Fibroblast of skin of right biceps (primary cell): ENCODE measurements at regions not wholly inside any gene's neighbourhood (a gene's known extent, or its start where the extent isn't known, plus 50 kb on each side); places are given as distances from the start of the nearest gene placed in this dataset.
A peak's percentile ranks its signal among the peaks of the same experiment; 100 is the strongest.

ENCODE experiments used
- DNase-seq: peaks from one replicate; pipeline ENCODE4 v3.0.0-alpha.2; 2013

DNA sequence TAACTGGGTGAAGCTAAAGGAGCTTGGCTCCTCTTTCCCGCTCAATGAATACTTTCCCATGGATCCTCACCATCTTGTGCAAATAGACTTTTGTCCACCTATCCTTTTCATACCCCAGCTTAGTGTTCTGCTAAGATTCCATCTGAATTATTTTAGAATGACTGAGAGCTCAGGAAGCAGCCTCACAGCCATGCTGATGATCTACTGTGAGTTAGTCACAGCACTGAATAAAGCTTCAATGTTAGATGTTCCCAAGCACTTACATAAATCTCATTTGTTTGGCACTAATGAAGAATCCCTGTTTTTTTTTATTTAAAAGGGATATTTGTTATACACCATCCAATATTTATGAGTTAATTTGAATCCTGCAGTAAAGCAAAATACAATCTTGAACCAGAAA lies 317.6 kb upstream of the TRPC7 start:
- DNase-seq: peak; percentile 26

DNA sequence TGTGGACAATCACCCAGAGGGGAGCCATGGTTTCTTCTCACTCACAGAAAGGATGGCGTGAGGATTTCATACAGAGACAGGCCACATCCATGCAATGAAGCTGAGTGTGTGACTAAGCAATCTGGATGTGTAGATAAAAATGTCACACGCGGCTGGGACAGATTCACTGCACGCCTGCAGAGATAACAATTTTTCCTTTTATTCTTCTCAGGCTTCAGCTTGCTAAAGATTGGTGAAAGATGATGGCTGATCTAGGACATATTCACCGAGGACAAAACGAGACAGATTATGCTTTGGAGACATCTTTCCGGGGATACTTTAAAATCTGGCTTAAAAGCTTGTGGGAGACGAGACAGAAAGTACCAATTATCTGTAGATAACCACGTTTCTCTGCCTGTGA lies 313.9 kb upstream of the TRPC7 start:
- no peak for DNase-seq

DNA sequence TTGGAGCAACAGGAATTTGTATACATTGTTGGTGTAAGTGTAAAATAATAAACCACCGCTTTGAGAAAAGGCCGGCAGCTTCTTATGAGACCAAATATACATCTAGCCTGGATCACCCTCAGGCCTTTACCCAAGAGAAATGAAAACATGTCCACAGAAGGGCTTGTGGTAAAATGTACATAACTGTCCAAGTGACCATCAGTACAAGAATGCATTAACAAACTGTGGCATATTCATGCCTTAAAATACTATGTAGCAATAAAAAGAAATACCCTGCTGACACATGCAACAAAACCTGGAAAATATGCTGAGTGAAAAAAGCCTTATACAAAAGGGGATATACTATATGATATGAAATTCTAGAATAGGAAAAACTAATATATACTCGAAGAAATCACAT lies 311.9 kb upstream of the TRPC7 start:
- peak; percentile 30 for DNase-seq

DNA sequence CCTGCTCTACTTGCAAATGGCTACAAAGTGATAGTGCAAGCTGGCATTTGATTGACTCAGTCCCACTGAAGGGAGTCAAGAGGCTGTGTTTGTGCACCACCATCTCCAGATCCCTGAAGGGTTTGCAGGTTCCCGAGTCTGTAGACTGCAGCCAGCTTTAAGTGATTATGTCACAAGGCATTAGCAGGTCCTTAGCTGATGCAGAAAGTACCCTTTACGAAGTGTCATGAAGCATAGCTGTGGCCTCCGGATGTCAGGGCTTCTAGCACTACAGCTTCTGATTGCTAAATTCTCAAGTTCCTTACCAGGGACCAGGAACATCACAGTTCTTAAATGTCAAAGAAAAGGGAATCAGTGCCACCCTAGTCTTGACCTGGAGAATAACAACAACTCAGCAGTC lies 311.3 kb upstream of the TRPC7 start:
- DNase-seq: no peak

DNA sequence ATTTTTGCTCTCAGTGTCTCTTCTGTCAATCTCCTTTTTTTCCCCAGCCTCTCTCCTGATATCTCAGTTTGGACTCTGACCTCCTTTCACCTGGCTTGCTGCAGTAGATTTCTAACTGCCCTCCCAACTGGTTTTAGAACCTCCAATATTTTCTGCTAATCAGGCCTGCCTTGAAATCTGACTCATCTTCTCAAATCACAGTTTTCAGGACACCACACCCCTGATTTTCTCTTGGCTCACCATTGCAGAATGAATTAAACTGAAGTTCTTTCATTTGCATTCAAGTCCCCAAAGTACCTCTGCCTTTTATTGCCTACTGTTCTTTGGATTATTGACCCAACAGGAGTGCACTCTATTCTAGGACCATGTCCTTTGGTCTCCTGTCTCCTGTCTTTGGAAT lies 310.4 kb upstream of the TRPC7 start:
- DNase-seq: no peak

DNA sequence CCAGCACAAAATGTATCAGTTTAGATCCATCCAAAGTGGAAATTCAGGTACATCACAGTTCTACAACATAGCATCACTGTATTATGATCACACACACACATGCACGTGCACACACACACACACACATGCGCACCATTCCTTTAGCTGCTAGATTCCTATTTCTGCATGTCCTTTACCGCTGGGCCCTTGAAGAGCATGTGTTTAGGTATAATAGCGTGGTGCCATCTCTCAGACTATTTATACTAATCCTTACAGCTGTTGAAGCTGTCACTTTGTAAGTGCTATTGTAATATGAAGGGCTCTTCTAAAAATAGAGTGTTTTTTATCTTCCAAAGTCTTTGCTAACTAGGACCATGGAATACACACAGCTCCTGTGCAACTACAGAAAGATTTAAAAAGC lies 308.8 kb upstream of the TRPC7 start:
- DNase-seq: no peak

DNA sequence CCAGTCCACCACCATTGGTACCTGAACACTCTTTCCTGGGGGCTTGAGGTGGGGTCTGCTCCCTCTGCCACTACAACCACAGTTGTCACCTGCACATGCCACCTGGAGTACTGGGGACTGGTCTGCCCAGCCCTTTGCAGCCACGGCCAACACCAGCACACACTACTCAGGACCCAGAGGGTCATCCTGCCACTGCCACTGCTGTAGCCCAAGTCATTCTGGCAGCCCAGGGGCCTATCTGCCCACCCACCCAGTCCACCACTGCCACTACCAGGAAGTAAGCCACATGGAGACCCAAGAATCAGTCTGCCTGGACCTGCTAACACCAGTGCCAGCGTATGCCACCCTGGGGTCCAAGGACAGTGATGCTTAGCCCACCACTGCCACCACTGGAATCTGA lies 302.4 kb upstream of the TRPC7 start:
- no peak for DNase-seq

DNA sequence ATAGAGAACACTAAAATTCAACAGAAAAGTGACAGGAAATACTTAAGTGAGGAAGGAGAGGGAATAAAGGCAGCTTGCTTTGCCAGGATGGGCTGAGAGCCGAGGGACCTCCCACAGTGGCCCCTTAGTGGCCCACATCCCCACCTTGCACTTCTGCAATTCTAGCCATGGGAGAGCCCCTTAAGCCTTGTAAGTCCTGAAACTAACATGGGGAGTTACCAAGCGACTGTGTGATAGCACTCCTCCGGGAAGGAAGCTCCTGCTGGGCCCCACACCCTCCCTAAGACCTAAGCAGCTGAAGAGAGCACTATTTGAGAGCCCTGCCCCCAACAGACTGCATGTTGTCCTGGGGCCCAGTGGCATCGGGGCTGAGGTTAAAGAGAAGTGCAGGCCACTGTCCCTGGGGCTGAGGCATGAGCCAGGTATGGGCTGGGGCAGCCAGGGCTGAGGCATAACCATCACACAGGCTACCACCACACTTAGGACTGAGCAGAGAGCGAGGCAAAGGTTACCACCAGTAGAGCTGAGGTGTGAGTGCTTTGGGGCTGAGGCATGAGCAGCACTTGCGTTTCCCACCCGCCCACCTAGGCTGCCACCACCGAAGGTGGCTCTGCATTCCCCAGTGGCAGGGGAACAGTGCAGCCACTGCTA lies 301.8 kb upstream of the TRPC7 start:
- no peak for DNase-seq

DNA sequence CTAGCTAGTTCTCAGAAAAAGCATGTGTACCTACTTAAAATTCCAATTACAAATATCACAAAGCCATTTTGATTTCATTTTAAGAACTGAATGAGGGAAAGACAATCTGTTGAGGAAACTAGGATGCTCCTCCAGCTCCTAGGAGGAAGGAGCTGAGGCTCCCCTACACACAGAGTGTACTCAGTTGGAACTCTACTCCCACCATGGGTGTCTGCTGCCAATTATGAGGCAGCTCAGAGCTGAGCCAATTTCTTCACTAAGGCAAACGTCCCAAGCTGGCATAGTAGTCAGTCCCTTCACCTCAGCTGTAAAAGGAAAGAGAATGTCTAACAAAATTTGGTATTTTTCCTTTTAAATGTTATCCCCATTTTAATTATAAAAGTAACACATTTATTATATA lies 300.0 kb upstream of the TRPC7 start:
- DNase-seq: no peak

DNA sequence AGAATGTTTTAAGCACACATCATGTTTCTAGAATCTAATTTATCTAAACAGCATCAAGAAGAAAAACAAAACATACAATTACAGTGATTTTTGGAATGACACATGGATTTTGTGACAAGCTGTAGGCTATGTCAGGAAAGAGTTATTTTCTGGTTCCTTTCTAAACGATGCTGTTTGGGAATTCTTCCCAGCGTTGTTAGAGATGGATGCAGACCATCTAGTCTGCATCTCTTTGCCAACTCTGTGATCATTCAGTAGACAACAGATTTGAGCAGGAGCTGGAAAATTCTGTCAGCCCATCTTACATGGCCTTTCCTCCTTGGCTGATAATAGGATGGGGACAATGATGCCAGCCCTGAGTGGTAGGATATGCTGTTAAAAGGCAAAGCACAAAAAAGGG lies 295.7 kb upstream of the TRPC7 start:
- no peak for DNase-seq

DNA sequence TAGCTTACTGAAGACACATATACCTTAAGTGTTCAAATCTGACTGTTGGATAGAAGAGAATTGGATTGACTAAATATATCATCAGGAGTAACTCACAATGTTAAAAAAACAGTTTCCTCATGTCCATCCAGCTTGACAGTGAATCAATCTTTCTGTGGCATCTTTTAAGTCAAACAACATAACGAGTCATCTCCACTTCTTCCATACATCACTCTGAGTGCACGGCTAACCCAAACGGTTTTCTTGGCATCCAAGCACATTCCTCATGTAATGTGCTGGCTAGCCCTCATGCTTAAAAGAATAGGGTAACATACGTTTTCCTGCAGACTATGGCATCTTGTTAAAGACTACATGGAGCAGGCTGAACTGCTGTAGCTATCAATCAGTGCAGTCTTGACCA lies 291.5 kb upstream of the TRPC7 start:
- DNase-seq: peak; percentile 81

DNA sequence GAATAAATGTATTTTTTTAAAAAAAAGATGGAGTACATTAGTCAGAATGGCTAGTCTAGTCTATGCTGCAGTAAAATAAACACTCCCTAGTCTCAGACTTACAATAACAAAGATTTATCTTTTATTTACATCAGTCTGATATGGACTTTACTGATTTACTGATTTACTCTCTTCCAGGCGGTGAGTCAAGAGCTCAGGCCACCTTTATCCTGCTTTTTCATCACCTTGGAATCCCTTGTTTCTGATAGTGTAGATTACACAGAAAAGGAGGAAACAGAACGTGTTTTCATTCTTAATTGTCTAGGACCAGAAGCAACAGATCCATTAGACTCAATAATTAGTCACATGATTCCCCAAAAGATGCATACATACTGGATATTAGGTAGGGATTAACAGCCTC lies 290.1 kb upstream of the TRPC7 start:
- DNase-seq: peak; percentile 62

DNA sequence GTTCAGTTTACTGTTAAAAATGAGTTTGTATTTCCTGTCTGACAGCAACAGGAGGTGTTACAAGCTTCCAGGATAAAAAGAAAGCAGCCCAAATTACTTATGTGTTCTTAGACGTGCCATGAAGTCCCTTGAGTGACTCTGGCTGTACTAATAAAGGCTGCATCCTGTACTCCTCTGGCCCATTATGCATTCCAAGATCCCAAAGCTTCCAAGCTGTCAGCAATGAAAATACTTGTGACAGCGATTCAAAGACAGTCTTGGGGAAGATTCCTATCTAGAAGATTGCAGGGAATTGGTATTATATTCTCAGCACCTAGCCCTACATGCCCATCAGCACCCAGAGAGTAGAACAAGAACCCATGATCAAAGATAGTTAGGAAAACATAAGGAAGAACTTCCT lies 281.6 kb upstream of the TRPC7 start:
- DNase-seq: no peak

DNA sequence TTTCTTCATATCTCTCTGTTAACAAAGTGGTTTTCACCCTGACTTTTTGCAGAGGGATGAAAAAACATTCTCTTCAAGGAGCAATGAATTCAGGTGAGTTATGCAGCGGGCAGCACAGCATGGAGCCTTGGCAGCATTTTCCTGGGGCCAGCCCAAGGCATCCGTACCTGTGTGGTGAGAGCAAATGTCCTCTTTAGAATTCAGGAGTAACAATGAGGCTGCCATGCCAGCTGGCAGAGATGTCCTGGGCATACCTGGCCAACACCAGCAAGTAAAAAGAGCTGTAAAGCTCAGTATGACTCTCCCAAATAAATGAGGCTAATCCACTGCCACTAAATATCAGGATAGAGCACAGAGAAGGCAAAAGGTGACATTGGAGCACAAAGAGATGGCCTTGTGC lies 277.6 kb upstream of the TRPC7 start:
- DNase-seq: no peak

DNA sequence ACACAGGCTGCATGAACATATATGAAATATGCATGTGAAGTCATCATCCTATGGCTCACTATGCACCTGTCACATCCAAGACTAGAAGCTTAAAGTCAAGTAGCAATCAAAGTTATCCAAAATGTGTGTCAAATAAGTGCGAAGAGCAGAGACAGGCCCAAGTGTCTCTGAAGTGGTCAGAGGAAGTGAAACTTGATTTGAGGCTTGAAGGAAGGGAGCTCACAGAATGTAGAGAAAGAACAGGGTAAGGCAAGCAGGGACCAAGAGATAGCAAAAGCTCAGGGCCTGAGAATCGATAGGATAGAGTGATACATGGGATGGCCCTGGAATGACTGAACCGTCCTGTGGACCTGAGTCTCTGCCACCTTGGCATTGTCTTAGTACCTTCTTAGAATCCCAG lies 274.3 kb upstream of the TRPC7 start:
- DNase-seq: no peak

DNA sequence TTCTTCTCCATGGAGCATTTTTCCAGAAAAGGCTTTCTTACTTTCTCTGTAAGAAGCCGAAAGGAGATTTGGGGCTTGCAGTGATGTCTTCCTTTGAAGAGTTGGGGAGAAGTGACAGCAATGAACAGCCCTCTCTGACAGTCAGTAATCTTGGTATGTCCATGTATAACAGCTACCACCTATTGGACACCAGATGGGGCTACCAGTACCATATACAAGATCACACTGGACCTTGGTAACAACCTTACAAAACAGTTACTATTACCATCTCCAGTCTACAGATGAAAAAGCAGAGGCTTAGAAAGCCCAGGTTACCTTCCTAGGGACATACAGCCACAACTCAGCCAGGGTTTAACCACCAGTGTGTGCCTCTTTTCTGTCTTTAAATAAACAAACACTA lies 272.7 kb upstream of the TRPC7 start:
- DNase-seq: no peak

DNA sequence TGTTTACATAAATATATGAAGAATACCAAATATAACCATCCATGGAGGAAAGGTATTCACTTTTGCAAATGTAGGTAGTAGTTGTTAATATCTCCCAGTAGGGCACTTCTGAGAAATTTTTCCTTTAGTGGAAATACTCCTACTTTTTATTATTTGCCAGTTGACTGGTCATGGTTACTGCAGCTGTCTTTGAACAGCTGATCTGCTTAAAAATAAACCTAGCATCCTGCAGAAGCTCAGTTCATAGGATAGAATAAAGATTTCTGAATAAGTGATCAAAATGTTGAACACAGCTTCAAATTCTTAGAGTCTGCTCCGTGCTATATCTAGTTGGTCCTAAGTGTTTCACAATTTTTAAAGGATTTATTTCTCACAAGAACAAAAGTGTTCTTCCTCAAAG lies 270.7 kb upstream of the TRPC7 start:
- DNase-seq: no peak

DNA sequence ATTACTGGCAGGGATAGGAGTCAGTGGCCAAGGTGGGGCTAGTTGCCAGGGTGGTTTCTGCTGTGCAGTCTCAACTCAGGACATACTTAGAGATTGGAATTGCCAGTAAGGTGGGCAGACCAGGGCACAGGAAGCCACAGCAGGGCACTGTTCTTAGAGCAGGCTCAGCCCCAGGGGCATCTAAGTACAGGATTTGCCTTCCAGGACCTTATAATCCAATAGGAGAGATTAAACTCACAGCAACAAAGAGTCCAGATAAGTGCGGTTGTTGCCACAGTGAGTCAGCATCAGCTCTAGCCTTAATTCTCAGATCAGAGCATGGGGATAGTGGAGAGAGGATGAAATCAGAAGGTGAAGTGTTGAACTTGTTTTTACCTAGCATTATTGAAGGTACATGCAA lies 265.8 kb upstream of the TRPC7 start:
- DNase-seq: no peak

DNA sequence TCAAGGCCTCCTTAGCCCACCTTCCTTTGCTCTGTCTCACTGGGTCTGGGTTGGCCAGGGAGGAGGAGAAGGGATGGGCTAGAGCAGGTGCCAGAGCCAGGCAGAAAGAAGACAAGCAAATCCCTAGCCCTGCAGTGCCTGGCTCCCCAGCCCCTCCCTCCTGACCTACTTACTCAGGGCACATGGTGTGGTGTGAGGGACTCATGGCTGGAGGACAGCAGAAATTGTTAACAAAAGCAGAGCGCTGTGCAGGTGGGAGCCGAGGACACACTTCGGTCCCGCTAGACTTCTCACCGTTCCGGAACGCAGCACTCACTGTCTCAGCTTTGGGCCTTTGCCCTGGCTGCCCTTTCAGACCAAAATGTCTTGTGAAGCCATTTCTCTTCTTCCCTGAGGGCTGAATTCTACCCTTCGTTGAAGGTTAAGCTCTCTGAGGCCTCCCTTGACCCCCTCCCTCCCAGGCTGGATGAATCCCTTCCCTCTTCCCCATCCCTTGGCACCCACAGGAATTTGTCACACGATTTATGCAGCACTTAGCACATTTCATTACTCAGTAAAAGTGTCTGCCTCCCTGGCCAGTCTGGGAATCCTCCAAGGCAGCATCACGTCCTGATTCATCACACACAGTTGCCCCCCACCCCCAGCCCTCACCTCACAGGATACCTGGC lies 263.9 kb upstream of the TRPC7 start:
- peak; percentile 10 for DNase-seq

DNA sequence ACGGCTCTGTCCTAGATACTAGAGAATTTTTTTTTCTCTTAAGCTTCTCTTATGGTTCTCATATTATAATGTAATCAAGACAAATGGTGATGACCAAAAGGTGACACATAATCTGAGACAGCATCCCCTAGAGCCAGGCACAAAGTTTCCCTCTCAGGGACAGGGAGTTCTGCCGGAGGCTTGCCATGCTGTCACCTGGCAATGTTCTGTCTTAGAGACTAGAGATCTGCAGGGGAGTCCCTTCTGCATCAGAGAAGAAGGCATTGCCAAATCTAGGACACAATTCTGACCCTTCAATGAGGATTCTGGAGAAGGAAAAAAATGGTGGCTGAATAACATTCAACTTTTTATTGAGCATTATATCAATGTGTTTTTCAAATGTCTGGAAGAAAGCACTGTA lies 261.2 kb upstream of the TRPC7 start:
- no peak for DNase-seq

DNA sequence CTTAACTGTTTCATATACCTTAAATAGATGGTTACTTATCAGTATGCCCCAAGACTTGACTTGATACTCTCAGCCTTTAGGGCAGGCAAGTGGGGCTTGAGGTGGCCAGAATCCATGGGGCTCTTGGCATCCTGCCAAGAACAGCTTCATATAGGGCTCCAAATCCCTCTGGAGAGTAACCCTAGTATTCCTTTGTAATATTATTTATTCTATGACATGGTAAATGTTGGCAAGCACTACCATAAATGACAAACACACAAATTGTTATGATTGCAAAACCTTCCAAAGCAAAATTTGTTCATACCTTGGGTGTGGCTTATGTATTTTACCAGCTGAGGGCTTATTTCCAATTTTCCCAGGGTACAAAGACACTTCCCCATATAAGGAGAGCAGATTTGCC lies 257.4 kb upstream of the TRPC7 start:
- no peak for DNase-seq

DNA sequence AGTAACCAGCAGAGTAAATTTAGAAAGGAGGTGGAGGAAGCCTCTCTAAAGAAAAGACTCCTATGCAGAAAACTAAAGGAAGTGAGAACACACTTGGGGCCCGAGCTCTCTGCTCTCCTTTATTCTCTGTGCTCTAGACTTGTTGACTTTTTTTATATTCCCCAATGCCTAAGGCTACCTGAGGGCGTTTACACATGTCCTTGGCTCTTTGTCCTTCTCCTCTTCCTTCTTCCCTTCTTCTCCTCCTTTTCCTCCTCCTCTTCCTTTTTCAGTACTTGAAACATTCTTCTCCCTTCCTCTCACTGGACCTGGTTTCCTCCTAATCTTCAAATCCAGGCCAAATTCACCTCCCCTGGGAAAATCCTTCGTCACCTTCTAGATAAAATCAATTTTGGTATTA lies 256.4 kb upstream of the TRPC7 start:
- no peak for DNase-seq

DNA sequence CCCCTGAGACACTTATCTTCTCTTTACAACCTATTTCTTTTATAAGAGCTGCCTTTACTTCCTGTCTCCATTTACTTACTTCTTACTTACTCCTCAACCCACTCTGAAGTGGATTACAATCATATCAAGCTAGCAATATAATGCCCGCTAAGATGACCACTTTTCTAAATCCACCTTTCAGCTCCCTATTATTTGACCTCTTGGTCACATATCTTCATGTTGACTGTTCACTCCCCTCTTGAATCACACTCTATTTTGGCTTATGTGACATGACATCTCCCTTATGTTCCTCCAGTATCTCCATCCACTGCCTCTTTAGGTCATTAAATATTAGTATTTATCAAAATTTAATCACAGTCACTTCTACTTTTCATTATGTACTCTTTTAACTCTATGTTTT lies 255.3 kb upstream of the TRPC7 start:
- DNase-seq: no peak

DNA sequence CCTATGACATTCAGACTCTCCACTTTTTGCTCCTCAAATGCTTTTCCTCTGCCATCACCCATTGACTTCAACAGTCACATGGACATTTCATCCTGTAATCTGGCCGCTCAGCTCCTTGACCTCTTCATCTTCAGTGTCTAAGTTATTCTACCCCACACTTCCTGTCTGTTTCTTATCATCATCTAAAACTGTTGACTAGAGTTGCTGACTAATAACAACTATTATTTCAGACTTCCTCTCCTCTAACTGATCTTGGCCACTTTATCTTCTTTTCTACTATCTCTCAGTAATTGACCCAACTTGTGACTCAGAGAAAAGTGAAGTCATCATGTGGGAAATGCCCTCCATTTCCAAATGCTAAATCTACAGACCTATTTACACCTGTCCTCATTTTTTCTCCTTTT lies 254.7 kb upstream of the TRPC7 start:
- peak; percentile 26 for DNase-seq

DNA sequence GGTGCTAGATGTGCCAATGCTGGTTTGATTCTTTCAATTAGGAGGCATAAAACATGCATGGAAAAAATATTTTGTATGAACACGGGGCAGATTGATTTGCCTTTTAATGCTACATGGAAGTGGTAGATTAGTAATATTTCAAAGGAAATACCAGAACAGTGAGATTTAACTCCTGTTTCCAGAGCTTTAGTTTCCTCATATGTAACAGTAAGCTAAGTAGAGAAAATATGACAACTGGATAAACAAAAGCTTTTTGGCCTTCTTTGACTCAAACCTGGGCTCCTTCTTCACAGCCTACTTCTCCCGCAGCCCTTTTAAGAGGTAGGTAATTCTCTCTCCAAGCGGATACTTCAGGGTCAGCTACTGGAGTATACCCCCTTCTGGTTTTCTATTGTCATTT lies 254.2 kb upstream of the TRPC7 start:
- no peak for DNase-seq
